ENCODE measurements at regions not wholly inside any gene's neighbourhood (a gene's known extent, or its start where the extent isn't known, plus 50 kb on each side); places are given as distances from the start of the nearest gene placed in this dataset.
"Not testable (repeated sequence)": the region's sequence is repeated elsewhere in the genome, so short reads cannot be mapped to it uniquely, and the experiment has no call there.

DNA sequence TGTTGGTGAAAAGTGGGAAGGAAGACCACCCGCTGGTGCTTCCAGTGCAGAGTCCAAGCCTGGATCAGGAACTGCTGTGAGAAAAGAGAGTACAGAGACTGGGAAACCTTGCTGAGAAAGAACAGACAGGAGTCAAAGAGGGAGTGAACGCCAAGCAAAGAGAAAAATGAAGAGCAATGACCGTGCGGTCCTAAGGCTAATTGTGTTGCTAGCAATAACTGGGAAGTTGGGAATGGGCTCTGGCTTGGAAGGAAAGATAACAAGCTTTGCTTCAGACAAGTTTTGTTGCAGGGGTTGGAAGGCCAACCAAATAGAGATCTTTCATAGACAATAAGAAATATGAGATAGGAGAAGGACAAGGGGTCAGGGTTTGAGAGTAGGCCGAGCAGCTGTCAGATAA is 55.0 kb upstream of the PAX8 start:
- H2AK5ac ChIP-seq (ENCODE audit: low read depth, low read length); intact Hi-C loops (cut with micrococcal nuclease); H3K18ac ChIP-seq (ENCODE audit: low read depth, low read length); CTCF ChIA-PET; H3K79me1 ChIP-seq (ENCODE audit: low read depth in 1 of 2, low read length in 2 of 2); H3K14ac ChIP-seq (replicated peaks; ENCODE audit: low read depth, low read length); H3K4ac ChIP-seq (ENCODE audit: low read depth, low read length); POLR2A ChIA-PET (ENCODE audit: unreplicated experiment); H4K20me1 ChIP-seq (ENCODE audit: insufficient read depth, low read length); H3K4me2 ChIP-seq (ENCODE audit: low read depth, low read length); H3K9me3 ChIP-seq (ENCODE audit: control insufficient read depth, insufficient read depth, low read length); dilution Hi-C loops (cut with HindIII; ENCODE audit: low sequenced_read_pairs, unreplicated experiment); H2BK20ac ChIP-seq (ENCODE audit: low read depth, low read length); H2BK15ac ChIP-seq (ENCODE audit: low read depth, low read length); H3K36me3 ChIP-seq (ENCODE audit: control insufficient read depth, insufficient read depth, low read length); H3K9ac ChIP-seq (ENCODE audit: low read depth, low read length); H3K9me1 ChIP-seq (ENCODE audit: insufficient read depth, low read length); in situ Hi-C loops (cut with MboI; ENCODE audit: low sequenced_read_pairs); H3K56ac ChIP-seq (ENCODE audit: extremely low read depth, insufficient read depth, low read length); H4K91ac ChIP-seq (ENCODE audit: insufficient read depth, low read depth, low read length); H2BK5ac ChIP-seq (ENCODE audit: low read depth, low read length, poor library complexity, severe bottlenecking); H3K4me1 ChIP-seq (ENCODE audit: control insufficient read depth, insufficient read depth, low read length); BruUV-seq (replicated peaks); H3K27ac ChIP-seq (ENCODE audit: insufficient read depth, low read length); ATAC-seq (ENCODE audit: low read depth); H4K5ac ChIP-seq (ENCODE audit: low read depth, low read length); H3K23ac ChIP-seq (ENCODE audit: low read depth, low read length); H3K4me3 ChIP-seq (ENCODE audit: insufficient read depth, low read depth, low read length); H2BK120ac ChIP-seq (ENCODE audit: low read depth, low read length); H2AFZ ChIP-seq (replicated peaks; ENCODE audit: low read length, poor library complexity); DNase-seq; H2AK9ac ChIP-seq (replicated peaks; ENCODE audit: low read depth, low read length, poor library complexity); H4K8ac ChIP-seq (ENCODE audit: low read depth in 2 of 2, low read length in 2 of 2): not testable (repeated sequence)
- H3K27me3 ChIP-seq (ENCODE audit: control insufficient read depth, insufficient read depth, low read length), result peaks cover 13% of the 10 kb centered on the region
- 70% methylated on average over 4 of the region's 5 CpGs; no CpG with 5 or more reads in 1 of the 2 experiments for WGBS, 2 experiments (ENCODE audit: extremely low coverage in 2 of 2, insufficient read length in 1 of 2)

DNA sequence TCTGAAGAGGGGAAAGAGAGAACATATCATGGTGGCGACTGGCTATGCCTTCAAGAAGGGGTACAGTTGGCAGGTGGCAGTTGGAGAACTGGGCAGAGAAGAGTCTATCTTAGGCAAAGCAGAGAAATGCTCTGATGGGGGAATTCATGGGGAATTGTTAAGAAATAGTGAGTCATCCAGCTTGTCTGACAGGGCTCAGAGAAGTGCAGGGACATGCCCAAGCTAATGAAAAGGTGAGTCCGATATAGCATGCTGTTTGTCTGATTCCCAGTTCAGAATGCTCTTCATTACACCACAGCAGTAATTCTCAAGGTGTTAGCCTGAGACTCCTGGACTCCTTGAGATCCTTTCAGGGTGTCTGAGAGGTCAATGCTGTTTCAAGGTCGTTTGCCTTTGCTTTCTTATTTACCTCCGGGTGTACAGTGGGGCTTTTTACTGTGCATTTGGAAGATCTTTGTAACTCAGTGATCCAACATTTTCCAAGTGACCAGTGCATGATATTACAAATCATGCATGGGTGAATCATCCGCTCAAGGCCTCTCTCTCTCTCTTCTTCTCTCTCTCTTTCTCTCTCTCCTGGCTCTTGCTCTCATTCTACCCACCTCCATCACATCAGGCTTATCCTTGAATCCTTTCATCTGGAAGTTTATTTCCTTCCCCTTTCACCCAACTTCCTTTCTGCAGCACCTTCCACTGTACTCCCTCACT is 51.5 kb upstream of the PAX8 start:
- dilution Hi-C loops (cut with HindIII; ENCODE audit: low sequenced_read_pairs, unreplicated experiment); H2BK20ac ChIP-seq (ENCODE audit: low read depth, low read length); H3K4me1 ChIP-seq (ENCODE audit: control insufficient read depth, insufficient read depth, low read length); BruUV-seq (replicated peaks); H3K9me1 ChIP-seq (ENCODE audit: insufficient read depth, low read length); H4K91ac ChIP-seq (ENCODE audit: insufficient read depth, low read depth, low read length); H3K9ac ChIP-seq (ENCODE audit: low read depth, low read length); H2AK5ac ChIP-seq (ENCODE audit: low read depth, low read length); H2BK120ac ChIP-seq (ENCODE audit: low read depth, low read length); H3K27me3 ChIP-seq (ENCODE audit: control insufficient read depth, insufficient read depth, low read length); H2AK9ac ChIP-seq (replicated peaks; ENCODE audit: low read depth, low read length, poor library complexity); H3K14ac ChIP-seq (replicated peaks; ENCODE audit: low read depth, low read length); H4K20me1 ChIP-seq (ENCODE audit: insufficient read depth, low read length); intact Hi-C loops (cut with micrococcal nuclease); H3K4ac ChIP-seq (ENCODE audit: low read depth, low read length); H3K36me3 ChIP-seq (ENCODE audit: control insufficient read depth, insufficient read depth, low read length); in situ Hi-C loops (cut with MboI; ENCODE audit: low sequenced_read_pairs); CTCF ChIA-PET; POLR2A ChIA-PET (ENCODE audit: unreplicated experiment); H2BK5ac ChIP-seq (ENCODE audit: low read depth, low read length, poor library complexity, severe bottlenecking); H3K9me3 ChIP-seq (ENCODE audit: control insufficient read depth, insufficient read depth, low read length); H2AFZ ChIP-seq (replicated peaks; ENCODE audit: low read length, poor library complexity); H3K23ac ChIP-seq (ENCODE audit: low read depth, low read length); H3K4me2 ChIP-seq (ENCODE audit: low read depth, low read length); H3K56ac ChIP-seq (ENCODE audit: extremely low read depth, insufficient read depth, low read length); H2BK15ac ChIP-seq (ENCODE audit: low read depth, low read length); H4K8ac ChIP-seq (ENCODE audit: low read depth in 2 of 2, low read length in 2 of 2); H3K4me3 ChIP-seq (ENCODE audit: insufficient read depth, low read depth, low read length); H3K79me1 ChIP-seq (ENCODE audit: low read depth in 1 of 2, low read length in 2 of 2); H3K27ac ChIP-seq (ENCODE audit: insufficient read depth, low read length); H4K5ac ChIP-seq (ENCODE audit: low read depth, low read length): not testable (repeated sequence)
- DNase-seq (peak; percentile 29), ATAC-seq (ENCODE audit: low read depth) (peak; percentile 44)
- 73% methylated on average over 1 of the region's 5 CpGs; no CpG with 5 or more reads in 1 of the 2 experiments for WGBS, 2 experiments (ENCODE audit: extremely low coverage in 2 of 2, insufficient read length in 1 of 2)
- H3K18ac ChIP-seq (ENCODE audit: low read depth, low read length), result peak overlapping the region; percentile 51; the same call in 1 of the 2 replicates
